GM12878 (cell line): ENCODE measurements at regions not wholly inside any gene's neighbourhood (a gene's known extent, or its start where the extent isn't known, plus 50 kb on each side); places are given as distances from the start of the nearest gene placed in this dataset.

Source experiments
- ATAC-seq: fragments of 200-7000 bp; cut with Tn5 transposase; 3 replicates; pipeline ENCODE4 v1.9.1; 2020; ENCODE audit warnings: mild to moderate bottlenecking, moderate library complexity
- BruUV-seq: library from RNA; stranded (reverse); fragments of 400-500 nt; replicated peaks from 2 replicates; lab custom pipeline; 2021; lab: Mats Ljungman, UMichigan
- CTCF ChIA-PET: fragments of 300-600 bp; sonication (Branson Sonifier 250); formaldehyde crosslinking; extraction: SDS; loops from one replicate; lab custom pipeline; 2021; ENCODE audit warnings: inconsistent platforms; lab: Yijun Ruan, JAX
- POLR2A ChIA-PET: fragments of 350-600 bp; formaldehyde crosslinking; extraction: SDS; loops from one replicate; lab custom pipeline; 2021; ENCODE audit warnings: inconsistent platforms; lab: Charles Lee
- RAD21 ChIA-PET: fragments of 300-600 bp; sonication (Branson Sonifier 250); formaldehyde crosslinking; loops from one replicate; lab custom pipeline; 2023; ENCODE audit warnings: antibody characterized with exemption; ENCODE audit not compliant: unreplicated experiment; lab: Charles Lee
- SMC1A ChIA-PET: fragments of 300-600 bp; sonication (Branson Sonifier 250); formaldehyde crosslinking; loops from one replicate; lab custom pipeline; 2023; ENCODE audit not compliant: unreplicated experiment, uncharacterized antibody; lab: Charles Lee
- DNase-seq: peaks from one replicate; pipeline ENCODE4 v3.0.0-alpha.2; 2011; ENCODE audit warnings: low read depth, low spot score
- FAIRE-seq: peaks from 3 replicates; lab custom pipeline; 2011; peaks lifted over from hg19 to GRCh38; lab: Jason Lieb, UNC
- H2AFZ ChIP-seq: 2 replicates; pipeline ENCODE4 v1.6.0; 2011; ENCODE audit warnings: low read depth, low read length, control low read depth; ENCODE audit not compliant: control insufficient read depth
- H3K27ac ChIP-seq: 2 replicates; pipeline ENCODE4 v1.5.1; 2011; ENCODE audit warnings: control low read depth; ENCODE audit not compliant: control insufficient read depth, insufficient read depth
- H3K27me3 ChIP-seq, 2 experiments: replicated peaks in 1 of 2; 2 replicates each; pipeline versions ENCODE4 v1.6.0 to v1.6.1; 2011; ENCODE audit warnings: low read length in 1 of 2; ENCODE audit not compliant: control insufficient read depth in 2 of 2, insufficient read depth in 2 of 2
- H3K36me3 ChIP-seq, 2 experiments: 2 replicates each; pipeline ENCODE4 v1.5.1; 2011; ENCODE audit warnings: low read length in 1 of 2; ENCODE audit not compliant: control insufficient read depth in 2 of 2, insufficient read depth in 2 of 2
- H3K4me1 ChIP-seq: 2 replicates; pipeline ENCODE4 v1.6.1; 2011; ENCODE audit warnings: mild to moderate bottlenecking, low read length, moderate library complexity, mixed read lengths; ENCODE audit not compliant: control insufficient read depth, insufficient read depth
- H3K4me2 ChIP-seq: 2 replicates; pipeline ENCODE4 v1.6.0; 2011; ENCODE audit warnings: control low read depth; ENCODE audit not compliant: control insufficient read depth, insufficient read depth
- H3K4me3 ChIP-seq: fragments of 200-600 bp; sonication (generic); 2 replicates; pipeline ENCODE4 v1.5.1; 2016
- H3K79me2 ChIP-seq: 2 replicates; pipeline ENCODE4 v1.6.0; 2011; ENCODE audit warnings: low read length; ENCODE audit not compliant: control insufficient read depth, insufficient read depth
- H3K9ac ChIP-seq: 2 replicates; pipeline ENCODE4 v1.8.0; 2011; ENCODE audit warnings: low read length, control low read depth, mixed read lengths; ENCODE audit not compliant: control insufficient read depth, insufficient read depth
- H3K9me3 ChIP-seq: replicated peaks from 3 replicates; pipeline ENCODE4 v1.5.1; 2011; ENCODE audit warnings: mild to moderate bottlenecking, low read length; ENCODE audit not compliant: control insufficient read depth, insufficient read depth
- H4K20me1 ChIP-seq: 2 replicates; pipeline ENCODE4 v1.6.0; 2011; ENCODE audit not compliant: control insufficient read depth, insufficient read depth
- ASH2L ChIP-seq: fragments of 300-600, 200-600 bp; sonication (generic); IDR thresholded peaks from 2 replicates; pipeline ENCODE4 v1.6.1; 2017; ENCODE audit warnings: low read depth, mild to moderate bottlenecking, borderline replicate concordance
- EZH2 ChIP-seq: IDR thresholded peaks from 2 replicates; pipeline ENCODE4 v1.6.1; 2012; ENCODE audit warnings: low read depth, mild to moderate bottlenecking, control low read depth, inconsistent platforms, low read length, borderline replicate concordance; ENCODE audit not compliant: control insufficient read depth
- FOS ChIP-seq: IDR thresholded peaks from 3 replicates; pipeline ENCODE4 v1.6.1; 2011; ENCODE audit warnings: borderline replicate concordance; ENCODE audit not compliant: insufficient read length; ENCODE audit errors: extremely low read depth
- MEF2B ChIP-seq: fragments of 450-650 bp; IDR thresholded peaks from 2 replicates; pipeline ENCODE4 v1.6.1; 2018; ENCODE audit warnings: mild to moderate bottlenecking, moderate library complexity; ENCODE audit not compliant: partially characterized antibody, poor library complexity, severe bottlenecking
- MTA2 ChIP-seq: fragments of 450-650 bp; IDR thresholded peaks from 2 replicates; pipeline ENCODE4 v1.6.1; 2016; ENCODE audit warnings: low read depth, mild to moderate bottlenecking, moderate library complexity
- PAX5 ChIP-seq: IDR thresholded peaks from 2 replicates; pipeline ENCODE4 v1.6.1; 2011; ENCODE audit warnings: low read depth, low read length, borderline replicate concordance
- TARDBP ChIP-seq: IDR thresholded peaks from 2 replicates; pipeline ENCODE4 v1.6.1; 2016; ENCODE audit warnings: borderline replicate concordance
- YY1 ChIP-seq: IDR thresholded peaks from 2 replicates; pipeline ENCODE4 v1.6.1; 2011; ENCODE audit warnings: low read depth, mild to moderate bottlenecking, low read length
- ZNF24 ChIP-seq: fragments of 450-650 bp; IDR thresholded peaks from 2 replicates; pipeline ENCODE4 v1.6.1; 2017; ENCODE audit warnings: antibody characterized with exemption, mild to moderate bottlenecking
- ZNF384 ChIP-seq: IDR thresholded peaks from 2 replicates; pipeline ENCODE4 v1.6.1; 2012; ENCODE audit warnings: low read depth, mild to moderate bottlenecking, low read length, improper control_type of control experiment, borderline replicate concordance
- WGBS: methylation state at CpG from one replicate; pipeline ENCODE4 v1.1.6; 2016; ENCODE audit warnings: low lambda C conversion rate; ENCODE audit not compliant: insufficient replicate concordance, insufficient coverage; ENCODE audit errors: missing lambda C conversion rate; 5-methylcytosine and 5-hydroxymethylcytosine counted together
- in situ Hi-C: fragments of 300-500 bp; cut with MboI; formaldehyde crosslinking; loops from 9 replicates; pipeline ENCODE4 v1.14.3; 2018; ENCODE audit warnings: mixed read lengths
- intact Hi-C: fragments of 100-400 bp; cut with micrococcal nuclease; formaldehyde crosslinking; loops from one replicate; pipeline ENCODE4 v1.14.2; 2022; ENCODE audit not compliant: unreplicated experiment
- TF ChIP-seq, protein P1 (sequence below): IDR thresholded peaks from 2 replicates; pipeline ENCODE4 v1.6.1; 2012; ENCODE audit warnings: mild to moderate bottlenecking, low read depth, low read length
- TF ChIP-seq, protein P2 (sequence below): fragments of 450-650 bp; IDR thresholded peaks from 2 replicates; pipeline ENCODE4 v1.6.1; 2018; ENCODE audit warnings: mild to moderate bottlenecking, low read depth, moderate library complexity; ENCODE audit not compliant: partially characterized antibody
- TF ChIP-seq, protein P3 (sequence below): fragments of 450-650 bp; IDR thresholded peaks from 2 replicates; pipeline ENCODE4 v1.6.1; 2016; ENCODE audit warnings: mild to moderate bottlenecking, moderate library complexity, borderline replicate concordance

DNA sequence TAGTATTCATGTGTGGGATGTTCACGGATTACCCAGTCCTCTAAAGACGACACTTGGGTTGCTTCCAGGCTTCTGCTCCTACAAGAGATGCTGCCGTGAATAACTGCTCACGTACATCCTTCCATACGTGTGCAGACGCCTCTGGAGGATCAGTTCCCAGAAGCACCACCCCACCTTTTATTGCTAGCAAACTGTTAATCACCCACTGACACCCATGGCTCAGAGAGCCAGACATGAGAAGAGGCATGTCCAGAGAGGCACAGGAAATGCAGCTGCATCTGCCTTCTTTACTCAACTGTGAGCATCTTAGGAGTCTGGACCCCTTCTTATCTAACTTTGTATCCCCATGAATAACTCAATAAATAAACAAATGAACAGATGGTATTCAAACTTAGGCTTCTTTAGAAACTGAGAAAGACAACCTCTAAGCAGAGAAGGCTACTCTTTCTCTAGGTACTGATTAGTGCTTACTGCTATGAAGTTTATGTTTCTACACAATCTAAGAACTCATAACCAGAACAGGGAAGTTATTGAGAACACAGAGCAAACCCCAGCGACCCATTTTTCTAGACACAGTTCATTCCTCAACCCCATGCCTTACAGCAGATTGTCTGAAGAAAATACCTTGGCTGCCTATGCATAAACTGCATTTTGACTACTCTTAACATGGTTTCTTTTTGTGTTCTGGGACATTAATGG, 228.7 kb upstream of the RREB1 start:
- Histone ChIP-seq H4K20me1 (no peaks in the 10 kb centered on the region), H3K27ac (no peak overlapping the region), H3K79me2 (no peaks in the 10 kb centered on the region), H3K27me3 (no peaks in the 10 kb centered on the region), H3K9ac (no peak overlapping the region), H3K4me2 (no peak overlapping the region), H3K4me3 (no peak overlapping the region), H3K36me3 (no peaks in the 10 kb centered on the region), H3K4me1 (peaks cover 8% of the 10 kb centered on the region), H3K9me3 (no peaks in the 10 kb centered on the region), H2AFZ (no peak overlapping the region)
- BruUV-seq: no TSS peak
- CTCF ChIA-PET: no interaction called here
- DNase-seq (no peak), ATAC-seq (peak; percentile 73), FAIRE-seq (peak; percentile 64)
- POLR2A ChIA-PET: no interaction called here
- WGBS: 84% methylated on average over 7 of the region's 7 CpGs
- in situ Hi-C loops: no loop called here
- SMC1A ChIA-PET: interaction anchor here (0.7 to 2.8 kb wide), 2 partner anchors 22 to 25 kb away, joined by 3 to 12 read pairs; no protein-coding TSS in a partner anchor
- RAD21 ChIA-PET: no interaction called here
- intact Hi-C loops: no loop called here
- TF ChIP-seq MEF2B (no peak), FOS (no peak), MTA2 (no peak), PAX5 (no peak), ZNF24 (no peak), EZH2 (no peak), YY1 (no peak), ZNF384 (no peak), ASH2L (no peak), TARDBP (no peak)
- TF ChIP-seq, protein P1, sequence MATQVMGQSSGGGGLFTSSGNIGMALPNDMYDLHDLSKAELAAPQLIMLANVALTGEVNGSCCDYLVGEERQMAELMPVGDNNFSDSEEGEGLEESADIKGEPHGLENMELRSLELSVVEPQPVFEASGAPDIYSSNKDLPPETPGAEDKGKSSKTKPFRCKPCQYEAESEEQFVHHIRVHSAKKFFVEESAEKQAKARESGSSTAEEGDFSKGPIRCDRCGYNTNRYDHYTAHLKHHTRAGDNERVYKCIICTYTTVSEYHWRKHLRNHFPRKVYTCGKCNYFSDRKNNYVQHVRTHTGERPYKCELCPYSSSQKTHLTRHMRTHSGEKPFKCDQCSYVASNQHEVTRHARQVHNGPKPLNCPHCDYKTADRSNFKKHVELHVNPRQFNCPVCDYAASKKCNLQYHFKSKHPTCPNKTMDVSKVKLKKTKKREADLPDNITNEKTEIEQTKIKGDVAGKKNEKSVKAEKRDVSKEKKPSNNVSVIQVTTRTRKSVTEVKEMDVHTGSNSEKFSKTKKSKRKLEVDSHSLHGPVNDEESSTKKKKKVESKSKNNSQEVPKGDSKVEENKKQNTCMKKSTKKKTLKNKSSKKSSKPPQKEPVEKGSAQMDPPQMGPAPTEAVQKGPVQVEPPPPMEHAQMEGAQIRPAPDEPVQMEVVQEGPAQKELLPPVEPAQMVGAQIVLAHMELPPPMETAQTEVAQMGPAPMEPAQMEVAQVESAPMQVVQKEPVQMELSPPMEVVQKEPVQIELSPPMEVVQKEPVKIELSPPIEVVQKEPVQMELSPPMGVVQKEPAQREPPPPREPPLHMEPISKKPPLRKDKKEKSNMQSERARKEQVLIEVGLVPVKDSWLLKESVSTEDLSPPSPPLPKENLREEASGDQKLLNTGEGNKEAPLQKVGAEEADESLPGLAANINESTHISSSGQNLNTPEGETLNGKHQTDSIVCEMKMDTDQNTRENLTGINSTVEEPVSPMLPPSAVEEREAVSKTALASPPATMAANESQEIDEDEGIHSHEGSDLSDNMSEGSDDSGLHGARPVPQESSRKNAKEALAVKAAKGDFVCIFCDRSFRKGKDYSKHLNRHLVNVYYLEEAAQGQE: no peak
- TF ChIP-seq, protein P2, sequence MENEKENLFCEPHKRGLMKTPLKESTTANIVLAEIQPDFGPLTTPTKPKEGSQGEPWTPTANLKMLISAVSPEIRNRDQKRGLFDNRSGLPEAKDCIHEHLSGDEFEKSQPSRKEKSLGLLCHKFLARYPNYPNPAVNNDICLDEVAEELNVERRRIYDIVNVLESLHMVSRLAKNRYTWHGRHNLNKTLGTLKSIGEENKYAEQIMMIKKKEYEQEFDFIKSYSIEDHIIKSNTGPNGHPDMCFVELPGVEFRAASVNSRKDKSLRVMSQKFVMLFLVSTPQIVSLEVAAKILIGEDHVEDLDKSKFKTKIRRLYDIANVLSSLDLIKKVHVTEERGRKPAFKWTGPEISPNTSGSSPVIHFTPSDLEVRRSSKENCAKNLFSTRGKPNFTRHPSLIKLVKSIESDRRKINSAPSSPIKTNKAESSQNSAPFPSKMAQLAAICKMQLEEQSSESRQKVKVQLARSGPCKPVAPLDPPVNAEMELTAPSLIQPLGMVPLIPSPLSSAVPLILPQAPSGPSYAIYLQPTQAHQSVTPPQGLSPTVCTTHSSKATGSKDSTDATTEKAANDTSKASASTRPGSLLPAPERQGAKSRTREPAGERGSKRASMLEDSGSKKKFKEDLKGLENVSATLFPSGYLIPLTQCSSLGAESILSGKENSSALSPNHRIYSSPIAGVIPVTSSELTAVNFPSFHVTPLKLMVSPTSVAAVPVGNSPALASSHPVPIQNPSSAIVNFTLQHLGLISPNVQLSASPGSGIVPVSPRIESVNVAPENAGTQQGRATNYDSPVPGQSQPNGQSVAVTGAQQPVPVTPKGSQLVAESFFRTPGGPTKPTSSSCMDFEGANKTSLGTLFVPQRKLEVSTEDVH: no peak
- TF ChIP-seq, protein P3, sequence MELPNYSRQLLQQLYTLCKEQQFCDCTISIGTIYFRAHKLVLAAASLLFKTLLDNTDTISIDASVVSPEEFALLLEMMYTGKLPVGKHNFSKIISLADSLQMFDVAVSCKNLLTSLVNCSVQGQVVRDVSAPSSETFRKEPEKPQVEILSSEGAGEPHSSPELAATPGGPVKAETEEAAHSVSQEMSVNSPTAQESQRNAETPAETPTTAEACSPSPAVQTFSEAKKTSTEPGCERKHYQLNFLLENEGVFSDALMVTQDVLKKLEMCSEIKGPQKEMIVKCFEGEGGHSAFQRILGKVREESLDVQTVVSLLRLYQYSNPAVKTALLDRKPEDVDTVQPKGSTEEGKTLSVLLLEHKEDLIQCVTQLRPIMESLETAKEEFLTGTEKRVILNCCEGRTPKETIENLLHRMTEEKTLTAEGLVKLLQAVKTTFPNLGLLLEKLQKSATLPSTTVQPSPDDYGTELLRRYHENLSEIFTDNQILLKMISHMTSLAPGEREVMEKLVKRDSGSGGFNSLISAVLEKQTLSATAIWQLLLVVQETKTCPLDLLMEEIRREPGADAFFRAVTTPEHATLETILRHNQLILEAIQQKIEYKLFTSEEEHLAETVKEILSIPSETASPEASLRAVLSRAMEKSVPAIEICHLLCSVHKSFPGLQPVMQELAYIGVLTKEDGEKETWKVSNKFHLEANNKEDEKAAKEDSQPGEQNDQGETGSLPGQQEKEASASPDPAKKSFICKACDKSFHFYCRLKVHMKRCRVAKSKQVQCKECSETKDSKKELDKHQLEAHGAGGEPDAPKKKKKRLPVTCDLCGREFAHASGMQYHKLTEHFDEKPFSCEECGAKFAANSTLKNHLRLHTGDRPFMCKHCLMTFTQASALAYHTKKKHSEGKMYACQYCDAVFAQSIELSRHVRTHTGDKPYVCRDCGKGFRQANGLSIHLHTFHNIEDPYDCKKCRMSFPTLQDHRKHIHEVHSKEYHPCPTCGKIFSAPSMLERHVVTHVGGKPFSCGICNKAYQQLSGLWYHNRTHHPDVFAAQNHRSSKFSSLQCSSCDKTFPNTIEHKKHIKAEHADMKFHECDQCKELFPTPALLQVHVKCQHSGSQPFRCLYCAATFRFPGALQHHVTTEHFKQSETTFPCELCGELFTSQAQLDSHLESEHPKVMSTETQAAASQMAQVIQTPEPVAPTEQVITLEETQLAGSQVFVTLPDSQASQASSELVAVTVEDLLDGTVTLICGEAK: no peak
